IMR-90 (cell line): ENCODE measurements at regions not wholly inside any gene's neighbourhood (a gene's known extent, or its start where the extent isn't known, plus 50 kb on each side); places are given as distances from the start of the nearest gene placed in this dataset.

Experiments
- CEBPB ChIP-seq: IDR thresholded peaks from 2 replicates; pipeline ENCODE4 v1.6.1; 2012; ENCODE audit warnings: low read depth, low read length, improper control_type of control experiment
- CHD1 ChIP-seq: IDR thresholded peaks from 2 replicates; pipeline ENCODE4 v1.6.1; 2012; ENCODE audit warnings: low read depth, low read length, improper control_type of control experiment
- CTCF ChIP-seq: conservative IDR thresholded peaks from 2 replicates; pipeline ENCODE4 v1.5.1; 2012; ENCODE audit warnings: mild to moderate bottlenecking, low read depth, low read length, improper control_type of control experiment
- NFE2L2 ChIP-seq: fragments of 150-350 bp; IDR thresholded peaks from 2 replicates; pipeline ENCODE4 v1.6.1; 2016; ENCODE audit warnings: low read depth, mild to moderate bottlenecking, low read length
- POLR2A ChIP-seq: IDR thresholded peaks from 2 replicates; pipeline ENCODE4 v1.6.1; 2012; ENCODE audit warnings: mild to moderate bottlenecking, low read depth, low read length
- USF2 ChIP-seq: fragments of 150-350 bp; IDR thresholded peaks from 2 replicates; pipeline ENCODE4 v1.6.1; 2017; ENCODE audit warnings: mild to moderate bottlenecking, antibody characterized with exemption, low read length, low read depth

- no peak for TF ChIP-seq CHD1
- TF ChIP-seq CTCF: no peak
- no peak for TF ChIP-seq POLR2A
- TF ChIP-seq CEBPB: no peak
- no peak for TF ChIP-seq USF2
- TF ChIP-seq NFE2L2: no peak
Measured at GRCh38 chr1:57550092-57550491, 126.2 kb upstream of the DAB1 start.
